Fibroblast of pulmonary artery (primary cell): ENCODE measurements at regions not wholly inside any gene's neighbourhood (a gene's known extent, or its start where the extent isn't known, plus 50 kb on each side); places are given as distances from the start of the nearest gene placed in this dataset.

Source experiments
- DNase-seq: peaks from one replicate; pipeline ENCODE4 v3.0.0-alpha.2; 2010; ENCODE audit warnings: low read depth
- H3K4me3 ChIP-seq: replicated peaks from 2 replicates; pipeline ENCODE4 v1.5.1; 2011; ENCODE audit warnings: low read depth, mild to moderate bottlenecking, control low read depth, low read length, moderate library complexity
- CTCF ChIP-seq: IDR thresholded peaks from 2 replicates; pipeline ENCODE4 v1.5.1; 2011; ENCODE audit warnings: mild to moderate bottlenecking, control low read depth, low read length, inconsistent platforms; ENCODE audit errors: missing control alignments

GRCh38 chr6:126266664-126267063 lies 73.3 kb upstream of the CENPW start:
- peak; percentile 17 for DNase-seq
- no peak overlapping the region for H3K4me3 ChIP-seq
- TF ChIP-seq CTCF: no peak

GRCh38 chr6:126267626-126268025 lies 72.3 kb upstream of the CENPW start:
- peak; percentile 34 for DNase-seq
- no peak for TF ChIP-seq CTCF
- no peak overlapping the region for H3K4me3 ChIP-seq

GRCh38 chr6:126268092-126268491 lies 71.8 kb upstream of the CENPW start:
- no peak for DNase-seq
- no peak overlapping the region for H3K4me3 ChIP-seq
- TF ChIP-seq CTCF: no peak

GRCh38 chr6:126280287-126280686 lies 59.6 kb upstream of the CENPW start:
- TF ChIP-seq CTCF: no peak
- H3K4me3 ChIP-seq: no peak overlapping the region
- no peak for DNase-seq

- no peak for DNase-seq
- TF ChIP-seq CTCF: no peak
- no peak overlapping the region for H3K4me3 ChIP-seq
Observed at GRCh38 chr6:126285871-126286365, 54.0 kb upstream of the CENPW start.
